ENCODE measurements at regions not wholly inside any gene's neighbourhood (a gene's known extent, or its start where the extent isn't known, plus 50 kb on each side); places are given as distances from the start of the nearest gene placed in this dataset.

GRCh38 chr9:134993416-134993815 lies 75.7 kb upstream of the FCN1 start:
- FAIRE-seq = no peak
- no peak for DNase-seq (ENCODE audit: insufficient read length, low spot score)
- no peak for TF ChIP-seq POLR2A (IDR thresholded peaks at IDR 0.05; ENCODE audit: low read depth, low read length)

GRCh38 chr9:134993996-134994720 lies 76.4 kb upstream of the FCN1 start:
- TF ChIP-seq POLR2A (IDR thresholded peaks at IDR 0.05; ENCODE audit: low read depth, low read length) = no peak
- DNase-seq (ENCODE audit: insufficient read length, low spot score) (no peak), FAIRE-seq (no peak)

- TF ChIP-seq POLR2A (IDR thresholded peaks at IDR 0.05; ENCODE audit: low read depth, low read length) = no peak
- no peak for FAIRE-seq
- no peak for DNase-seq (ENCODE audit: insufficient read length, low spot score)
Measured at GRCh38 chr9:134994926-134995791, 77.4 kb upstream of the FCN1 start.

DNA sequence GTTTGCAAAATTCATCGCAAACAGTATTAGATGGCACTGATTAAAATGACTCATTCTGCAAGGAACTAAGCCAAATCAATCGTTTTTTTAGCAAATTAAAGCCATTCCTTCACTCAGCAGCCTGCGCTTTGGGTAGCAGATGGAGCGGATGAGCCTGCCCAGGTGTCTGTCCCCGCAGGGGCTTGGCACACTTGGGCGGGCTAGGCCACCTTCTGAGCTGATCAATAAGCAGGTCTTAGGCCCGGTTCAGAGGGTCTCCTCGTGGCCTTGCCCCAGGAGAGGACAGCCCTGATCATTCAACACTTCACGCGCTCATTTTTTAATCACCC lies 78.0 kb upstream of the FCN1 start:
- DNase-seq (ENCODE audit: insufficient read length, low spot score) = no peak
- no peak for TF ChIP-seq POLR2A (IDR thresholded peaks at IDR 0.05; ENCODE audit: low read depth, low read length)
- no peak for FAIRE-seq

- FAIRE-seq (no peak), DNase-seq (ENCODE audit: insufficient read length, low spot score) (no peak)
- no peak for TF ChIP-seq POLR2A (IDR thresholded peaks at IDR 0.05; ENCODE audit: low read depth, low read length)
Measured at GRCh38 chr9:134996591-134997530, 79.1 kb upstream of the FCN1 start.

- no peak for DNase-seq (ENCODE audit: insufficient read length, low spot score)
- no peak for TF ChIP-seq POLR2A (IDR thresholded peaks at IDR 0.05; ENCODE audit: low read depth, low read length)
- FAIRE-seq = no peak
Measured at GRCh38 chr9:135000647-135001245, 83.0 kb upstream of the FCN1 start.

DNA sequence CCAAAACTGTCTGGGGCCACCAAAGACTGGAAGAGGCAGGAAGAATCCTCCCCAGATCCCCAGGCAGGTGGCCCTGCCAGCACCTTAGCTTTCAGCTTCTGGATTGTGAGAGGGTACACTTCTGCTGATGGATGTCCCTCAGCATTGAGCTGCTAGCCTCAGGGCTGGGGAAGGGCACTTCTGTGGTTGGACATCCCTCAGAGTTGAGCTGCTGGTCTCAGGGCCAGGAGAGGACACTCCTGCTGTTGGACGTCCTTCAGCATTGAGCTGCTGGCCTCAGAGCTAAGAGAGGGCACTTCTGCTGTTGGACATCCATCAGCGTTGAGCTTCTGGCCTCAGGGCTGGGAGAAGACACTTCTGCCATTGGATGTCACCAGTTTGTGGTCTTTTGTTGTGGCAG lies 83.8 kb upstream of the FCN1 start:
- TF ChIP-seq POLR2A (IDR thresholded peaks at IDR 0.05; ENCODE audit: low read depth, low read length) = no peak
- FAIRE-seq (no peak), DNase-seq (ENCODE audit: insufficient read length, low spot score) (no peak)

- TF ChIP-seq POLR2A (IDR thresholded peaks at IDR 0.05; ENCODE audit: low read depth, low read length) = no peak
Measured at GRCh38 chr9:135002336-135002735, 84.6 kb upstream of the FCN1 start.

DNA sequence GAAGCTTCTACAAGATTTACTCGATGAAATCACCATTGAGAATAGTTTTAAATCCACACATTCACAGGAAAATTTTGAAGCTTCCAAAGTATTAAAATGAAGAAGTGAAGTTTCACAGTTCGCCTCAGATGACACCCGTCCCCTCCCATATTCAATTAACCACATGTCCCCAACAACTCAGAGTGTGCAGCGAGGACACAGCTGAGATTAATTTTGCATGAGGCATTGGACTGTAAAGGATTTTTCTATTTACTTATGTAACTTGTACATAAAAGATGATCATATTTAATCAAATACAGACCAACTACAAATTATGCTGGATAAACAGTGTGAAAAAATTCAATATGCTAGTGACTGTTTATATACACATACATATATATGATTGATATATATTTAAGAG lies 84.7 kb upstream of the OLFM1 start:
- TF ChIP-seq POLR2A (IDR thresholded peaks at IDR 0.05; ENCODE audit: low read depth, low read length) = no peak
- FAIRE-seq (no peak), DNase-seq (ENCODE audit: insufficient read length, low spot score) (no peak)

More at GRCh38 chr9:135002336-135002735, 84.6 kb upstream of the FCN1 start:
- DNase-seq (ENCODE audit: insufficient read length, low spot score) = no peak
- FAIRE-seq = no peak

- no peak for DNase-seq (ENCODE audit: insufficient read length, low spot score)
- no peak for FAIRE-seq
- no peak for TF ChIP-seq POLR2A (IDR thresholded peaks at IDR 0.05; ENCODE audit: low read depth, low read length)
Measured at GRCh38 chr9:135004772-135005171, 82.7 kb upstream of the OLFM1 start.

DNA sequence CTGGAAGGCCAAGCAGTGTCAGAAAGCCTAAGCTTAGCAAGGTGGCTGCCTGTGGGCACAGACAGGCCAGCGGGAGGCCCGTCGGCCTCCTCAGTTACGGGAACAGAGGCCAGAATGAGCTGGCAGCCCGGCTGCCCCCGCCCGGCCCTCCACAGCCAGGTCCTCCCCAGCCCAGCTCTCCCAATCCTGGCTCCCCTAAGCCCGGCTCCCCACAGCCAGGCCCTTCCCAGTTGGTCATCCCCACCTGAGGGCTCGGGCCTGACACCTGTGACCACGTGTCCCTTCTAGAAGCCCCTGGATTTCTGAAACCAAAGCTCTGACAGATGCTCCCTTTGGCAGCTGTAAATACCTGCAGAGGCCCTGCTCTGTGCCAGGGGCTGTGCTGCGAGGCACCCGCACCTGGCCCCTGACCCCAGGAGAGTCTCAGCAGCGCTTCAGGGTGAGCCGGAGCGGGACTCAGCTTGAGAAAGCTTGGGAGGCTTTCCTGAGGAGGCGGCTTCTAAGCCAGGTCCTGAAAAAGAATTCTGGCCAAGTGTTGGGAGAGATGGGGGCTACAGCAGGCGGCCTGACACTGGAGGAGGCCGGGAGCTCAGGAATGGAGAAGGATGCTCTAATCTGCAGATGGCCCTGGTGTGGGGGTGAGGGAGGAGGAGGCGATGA lies 80.4 kb upstream of the OLFM1 start:
- no peak for TF ChIP-seq POLR2A (IDR thresholded peaks at IDR 0.05; ENCODE audit: low read depth, low read length)
- no peak for FAIRE-seq
- no peak for DNase-seq (ENCODE audit: insufficient read length, low spot score)

GRCh38 chr9:135007601-135008000 lies 79.9 kb upstream of the OLFM1 start:
- no peak for DNase-seq (ENCODE audit: insufficient read length, low spot score)
- no peak for TF ChIP-seq POLR2A (IDR thresholded peaks at IDR 0.05; ENCODE audit: low read depth, low read length)
- no peak for FAIRE-seq

GRCh38 chr9:135008416-135008815 lies 79.1 kb upstream of the OLFM1 start:
- no peak for TF ChIP-seq POLR2A (IDR thresholded peaks at IDR 0.05; ENCODE audit: low read depth, low read length)
- FAIRE-seq = no peak
- no peak for DNase-seq (ENCODE audit: insufficient read length, low spot score)
